ENCODE measurements at regions not wholly inside any gene's neighbourhood (a gene's known extent, or its start where the extent isn't known, plus 50 kb on each side); places are given as distances from the start of the nearest gene placed in this dataset.

DNA sequence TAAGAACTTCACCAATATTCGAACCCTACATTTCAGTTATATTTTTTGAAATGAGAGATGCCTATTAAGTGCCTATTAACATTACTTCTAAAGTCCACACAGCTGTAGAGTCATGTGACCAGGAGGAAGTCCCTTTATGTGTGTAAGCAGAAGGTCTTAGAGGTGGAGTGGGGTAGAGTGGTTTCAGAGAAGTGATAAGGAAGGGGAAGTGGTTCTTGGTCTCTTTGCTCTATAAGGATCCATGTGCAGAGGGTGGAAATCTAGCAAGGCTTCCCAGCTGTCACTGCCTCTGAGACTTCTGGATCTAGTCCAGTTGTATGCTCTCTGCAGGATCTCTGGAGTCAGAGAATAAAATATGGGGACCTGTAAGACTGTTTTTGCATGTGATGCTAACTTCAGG, 673.9 kb downstream of the FLRT2 start:
- H3K4me3 ChIP-seq (ENCODE audit: low read depth, low read length) = no peak overlapping the region
- DNase-seq (ENCODE audit: low read depth) = no peak
- TF ChIP-seq CTCF (IDR thresholded peaks at IDR 0.05; ENCODE audit: insufficient read depth, low read length) = no peak

GRCh38 chr14:86196471-86196870, 666.5 kb downstream of the FLRT2 start:
- TF ChIP-seq CTCF (IDR thresholded peaks at IDR 0.05; ENCODE audit: insufficient read depth, low read length) = no peak
- no peak for DNase-seq (ENCODE audit: low read depth)
- H3K4me3 ChIP-seq (ENCODE audit: low read depth, low read length) = no peak overlapping the region

- no peak for TF ChIP-seq CTCF (IDR thresholded peaks at IDR 0.05; ENCODE audit: insufficient read depth, low read length)
- DNase-seq (ENCODE audit: low read depth) = no peak
- H3K4me3 ChIP-seq (ENCODE audit: low read depth, low read length) = no peak overlapping the region
These were observed 663.8 kb downstream of the FLRT2 start for GRCh38 chr14:86193756-86194155.

GRCh38 chr14:86179980-86180379, 650.0 kb downstream of the FLRT2 start:
- H3K4me3 ChIP-seq (ENCODE audit: low read depth, low read length) = no peak overlapping the region
- TF ChIP-seq CTCF (IDR thresholded peaks at IDR 0.05; ENCODE audit: insufficient read depth, low read length) = no peak
- no peak for DNase-seq (ENCODE audit: low read depth)

GRCh38 chr14:86168371-86168770, 638.4 kb downstream of the FLRT2 start:
- H3K4me3 ChIP-seq (ENCODE audit: low read depth, low read length) = no peak overlapping the region
- no peak for DNase-seq (ENCODE audit: low read depth)

GRCh38 chr14:86166541-86166940, 636.6 kb downstream of the FLRT2 start:
- no peak overlapping the region for H3K4me3 ChIP-seq (ENCODE audit: low read depth, low read length)

More at GRCh38 chr14:86168371-86168770, 638.4 kb downstream of the FLRT2 start:
- TF ChIP-seq CTCF (IDR thresholded peaks at IDR 0.05; ENCODE audit: insufficient read depth, low read length) = no peak

More at GRCh38 chr14:86166541-86166940, 636.6 kb downstream of the FLRT2 start:
- DNase-seq (ENCODE audit: low read depth) = no peak
- no peak for TF ChIP-seq CTCF (IDR thresholded peaks at IDR 0.05; ENCODE audit: insufficient read depth, low read length)
